Nucleus accumbens (tissue), 56 donors: ENCODE measurements at regions not wholly inside any gene's neighbourhood (a gene's known extent, or its start where the extent isn't known, plus 50 kb on each side); places are given as distances from the start of the nearest gene placed in this dataset.
"Not testable (repeated sequence)": the region's sequence is repeated elsewhere in the genome, so short reads cannot be mapped to it uniquely, and the experiment has no call there.

Source experiments
- DNase-seq, 56 donors: peaks; one replicate each; lab custom pipeline; 2025; lab: John Stamatoyannopoulos, UW

GRCh38 chr17:36842231-36842819 lies 95.0 kb upstream of the LHX1 start:
- DNase-seq = no peak

GRCh38 chr17:36842963-36843558 lies 94.2 kb upstream of the LHX1 start:
- DNase-seq = no peak

- DNase-seq = no peak
These were observed 93.3 kb upstream of the LHX1 start for GRCh38 chr17:36844013-36844412.

DNA sequence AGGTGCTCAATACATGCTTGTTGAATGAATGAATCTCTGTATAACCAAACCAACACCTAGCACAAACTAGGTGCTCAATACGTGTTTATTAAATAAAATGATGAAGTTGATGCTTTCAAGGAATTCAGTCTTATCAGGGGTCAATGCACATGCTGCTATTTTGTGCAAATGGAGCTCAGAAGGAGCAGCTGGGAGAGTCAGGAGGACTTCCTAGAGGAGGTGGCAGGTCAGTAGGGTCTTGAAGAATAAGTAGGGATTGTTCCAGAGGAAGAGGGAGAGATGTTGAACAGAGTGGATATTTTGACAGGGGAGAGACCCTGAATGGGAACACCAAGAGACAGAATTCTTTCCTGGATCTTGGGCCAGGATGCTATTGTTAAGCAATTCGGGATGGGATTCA lies 92.7 kb upstream of the LHX1 start:
- DNase-seq = no peak

GRCh38 chr17:36845916-36846315 lies 91.4 kb upstream of the LHX1 start:
- DNase-seq = no peak

DNA sequence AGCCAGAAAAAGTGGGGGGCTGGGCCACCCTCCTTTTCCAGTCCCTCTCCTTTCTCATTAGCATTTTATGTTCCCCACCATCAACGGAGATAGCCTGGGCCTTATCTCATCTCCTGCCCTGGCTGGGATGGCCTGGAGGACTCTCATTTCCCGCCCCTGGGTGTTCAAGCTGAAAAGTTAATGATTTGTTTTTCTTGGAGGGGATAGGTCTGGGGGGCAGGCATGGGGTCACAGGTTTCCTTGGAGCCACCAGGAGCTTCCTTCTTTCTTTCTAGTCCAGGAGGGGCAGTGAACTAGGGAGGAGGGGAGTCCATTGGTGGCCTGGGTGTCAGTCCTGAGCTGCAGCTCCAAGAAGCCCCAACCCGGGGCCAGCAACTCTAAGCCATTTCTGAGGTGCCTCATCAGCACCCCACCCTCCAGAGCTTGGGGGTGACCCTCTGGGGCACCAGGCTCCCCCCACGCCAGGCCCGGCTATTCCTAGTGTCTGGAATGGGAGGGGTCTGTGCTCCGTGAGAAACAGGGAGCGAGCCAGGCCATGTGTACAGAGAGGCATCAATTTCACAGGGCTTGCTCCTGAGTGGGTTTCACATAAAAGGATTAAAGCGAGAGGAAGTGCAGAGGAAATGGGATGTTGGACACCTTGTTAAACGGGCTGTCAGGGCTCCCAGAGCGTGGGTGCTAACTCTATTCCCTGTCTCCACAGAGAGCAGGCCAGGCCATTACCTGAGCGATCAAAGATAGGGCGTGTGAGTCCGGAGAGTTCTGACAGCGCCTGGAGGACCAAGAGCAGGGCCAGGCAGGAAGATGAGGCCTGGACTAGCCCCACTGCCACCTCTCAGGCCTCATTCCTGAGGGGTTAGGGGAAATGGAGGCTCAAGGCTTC lies 90.6 kb upstream of the LHX1 start:
- no peak for DNase-seq

GRCh38 chr17:36848008-36848902 lies 89.0 kb upstream of the LHX1 start:
- DNase-seq = no peak

DNA sequence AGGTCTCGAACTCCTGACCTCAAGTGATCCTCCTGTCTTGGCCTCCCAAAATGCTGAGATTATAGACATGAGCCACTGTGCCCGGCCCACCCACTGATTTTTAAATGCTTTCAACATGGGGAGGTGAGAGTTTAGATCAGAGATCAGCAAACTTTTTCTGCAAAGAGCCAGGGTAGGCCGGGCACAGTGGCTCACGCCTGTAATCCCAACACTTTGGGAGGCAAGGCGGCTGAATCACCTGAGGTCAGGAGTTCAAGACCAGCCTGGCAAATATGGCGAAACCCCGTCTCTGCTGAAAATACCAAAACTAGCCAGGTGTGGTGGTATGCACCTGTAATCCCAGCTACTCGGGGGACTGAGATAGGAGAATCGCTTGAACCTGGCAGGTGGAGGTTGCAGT lies 88.3 kb upstream of the LHX1 start:
- not testable (repeated sequence) for DNase-seq

GRCh38 chr17:36849871-36850348 lies 87.4 kb upstream of the LHX1 start:
- DNase-seq = no peak

GRCh38 chr17:36850790-36851189 lies 86.5 kb upstream of the LHX1 start:
- DNase-seq = no peak

DNA sequence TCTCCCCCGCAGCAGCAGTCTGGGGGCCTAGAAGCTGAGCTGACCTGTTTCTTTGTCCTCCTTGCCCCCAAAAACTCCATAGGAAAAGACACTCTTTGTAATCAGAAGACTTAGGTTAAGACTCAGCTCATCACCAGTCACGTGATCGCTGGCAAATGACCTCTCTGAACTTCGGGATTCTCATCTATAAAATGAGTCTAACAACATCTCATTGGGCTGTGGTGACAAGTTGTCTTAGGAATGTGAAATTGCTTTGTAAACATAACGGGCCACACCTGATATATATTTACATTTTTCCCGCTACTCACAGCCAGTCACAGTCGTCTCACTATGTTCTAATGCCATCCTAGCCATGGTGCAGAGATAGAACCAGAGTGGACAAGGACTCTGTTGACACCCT lies 86.0 kb upstream of the LHX1 start:
- DNase-seq = no peak

DNA sequence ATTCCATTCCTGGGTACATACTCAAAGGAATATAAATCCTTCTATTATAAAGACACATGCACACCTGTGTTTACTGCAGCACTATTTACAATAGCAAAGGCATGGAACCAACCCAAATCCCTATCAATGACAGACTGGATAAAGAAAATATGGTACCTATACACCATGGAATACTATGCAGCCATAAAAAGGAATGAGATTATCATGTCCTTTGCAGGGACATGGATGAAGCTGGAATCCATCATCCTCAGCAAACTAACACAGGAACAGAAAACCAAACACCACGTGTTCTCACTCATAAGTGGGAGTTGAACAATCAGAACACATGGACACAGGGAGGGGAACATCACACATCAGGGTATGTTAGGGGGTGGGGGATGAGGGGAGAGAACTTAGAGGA lies 84.8 kb upstream of the LHX1 start:
- not testable (repeated sequence) for DNase-seq

DNA sequence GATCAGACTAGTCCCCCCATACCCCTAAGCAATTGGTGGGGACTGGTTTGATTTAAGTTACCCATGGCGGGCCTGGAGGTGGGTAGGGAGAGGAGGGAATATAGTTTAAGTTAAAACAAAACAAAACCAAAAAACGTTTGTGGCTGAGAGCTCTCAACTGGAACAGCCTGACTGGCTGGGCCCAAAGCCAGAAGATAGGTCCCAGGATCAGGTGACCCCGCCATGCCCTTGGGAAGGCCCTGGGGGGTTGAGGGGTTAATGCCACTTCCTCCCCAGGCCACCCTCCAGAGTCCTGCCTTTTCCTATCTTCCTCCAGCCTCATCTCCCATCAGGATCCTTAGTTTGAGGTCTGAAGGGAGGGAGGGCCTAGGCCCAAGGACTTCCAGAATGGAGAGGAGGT lies 82.3 kb upstream of the LHX1 start:
- DNase-seq = no peak

GRCh38 chr17:36855459-36855858 lies 81.8 kb upstream of the LHX1 start:
- no peak for DNase-seq

DNA sequence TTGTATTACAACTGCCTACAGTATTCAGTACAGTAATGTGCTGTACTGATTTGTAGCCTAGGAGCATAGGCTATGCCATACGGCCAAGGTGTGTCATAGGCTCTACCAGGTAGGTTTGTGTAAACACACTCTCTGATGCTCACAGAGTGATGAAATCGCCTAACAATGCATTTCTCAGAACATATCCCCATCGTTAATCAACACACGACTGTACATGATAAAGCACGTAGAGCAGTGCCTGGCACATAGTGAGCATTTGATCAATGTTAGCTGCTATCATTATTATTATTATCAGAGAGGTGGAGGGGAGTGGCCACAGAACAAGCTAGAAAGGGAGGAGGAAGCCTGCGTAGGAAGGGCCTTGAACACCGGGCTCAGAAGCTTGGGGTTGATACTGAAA lies 81.1 kb upstream of the LHX1 start:
- DNase-seq = no peak

DNA sequence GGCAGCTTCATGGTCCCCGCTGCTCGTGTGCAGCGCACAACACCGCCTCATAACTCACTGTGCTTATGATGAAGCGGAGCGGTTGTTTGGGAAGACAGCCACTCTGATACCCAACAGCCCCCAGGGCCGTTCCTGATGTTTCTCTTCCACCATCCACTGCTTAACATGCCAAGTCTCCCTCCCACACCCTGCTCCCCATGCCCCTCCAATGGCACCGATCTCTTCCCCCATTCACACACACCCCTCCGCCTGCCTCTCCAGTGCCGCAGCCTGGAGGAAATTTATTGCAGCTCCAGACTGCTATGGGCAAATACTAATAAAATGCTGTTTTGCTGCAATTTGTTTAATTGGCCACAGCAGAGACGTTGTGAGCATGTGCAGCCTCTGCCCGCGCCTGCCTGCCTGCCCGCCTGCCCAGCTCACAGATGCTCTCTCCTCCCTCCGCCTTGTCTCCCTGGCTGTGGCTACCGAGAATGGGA lies 80.3 kb upstream of the LHX1 start:
- no peak for DNase-seq

GRCh38 chr17:36857698-36858097 lies 79.6 kb upstream of the LHX1 start:
- DNase-seq = no peak

GRCh38 chr17:36858119-36859002 lies 78.9 kb upstream of the LHX1 start:
- no peak for DNase-seq

GRCh38 chr17:36859003-36859300 lies 78.3 kb upstream of the LHX1 start:
- DNase-seq = no peak

DNA sequence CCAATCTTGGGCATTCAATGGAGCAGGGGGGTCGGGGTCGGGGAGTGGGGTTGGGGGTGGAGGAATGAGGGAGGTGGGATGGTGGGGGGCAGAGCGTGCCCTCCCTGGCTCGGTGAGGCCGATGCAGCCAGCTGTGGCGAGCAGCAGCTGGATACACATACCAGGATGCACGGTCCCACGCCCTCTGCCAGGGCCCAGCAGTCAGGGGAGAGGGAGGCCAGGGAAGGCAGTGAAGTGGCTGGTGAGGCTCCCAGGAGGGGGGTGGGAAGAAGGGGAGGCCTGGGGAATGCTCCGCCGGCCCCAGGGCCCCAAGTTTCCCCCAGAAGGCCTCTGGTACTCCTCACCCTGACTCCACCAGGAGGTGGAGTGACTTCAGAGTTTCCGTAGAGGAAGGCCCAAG lies 77.6 kb upstream of the LHX1 start:
- DNase-seq = no peak
